Lower leg skin (tissue), 4 donors: ENCODE measurements at regions not wholly inside any gene's neighbourhood (a gene's known extent, or its start where the extent isn't known, plus 50 kb on each side); places are given as distances from the start of the nearest gene placed in this dataset.

ENCODE experiments used
- DNase-seq, 2 donors: peaks; one replicate each; pipeline ENCODE4 v3.0.0-alpha.2; 2019; ENCODE audit warnings: low spot score in 2 of 2
- H3K4me3 ChIP-seq: fragments of 200-600 bp; sonication (generic); 2 replicates; pipeline ENCODE4 v1.5.1; 2017; ENCODE audit warnings: mild to moderate bottlenecking, low read depth; ENCODE audit not compliant: poor library complexity, severe bottlenecking
- CTCF ChIP-seq, 3 donors: fragments of 450-650 bp; IDR thresholded peaks; one replicate each; pipeline ENCODE4 v1.5.1; 2016; ENCODE audit warnings: antibody characterized with exemption in 3 of 3, mild to moderate bottlenecking in 3 of 3, moderate library complexity in 2 of 3
- POLR2A ChIP-seq, 2 donors: fragments of 450-650 bp; IDR thresholded peaks; one replicate each; pipeline ENCODE4 v1.6.1; 2016 to 2017; ENCODE audit warnings: antibody characterized with exemption in 2 of 2, mild to moderate bottlenecking in 1 of 2, moderate library complexity in 1 of 2
- WGBS, 2 donors: methylation state at CpG; one replicate each; pipeline ENCODE4 v1.1.5; 2018; 5-methylcytosine and 5-hydroxymethylcytosine counted together
- intact Hi-C: fragments of 100-400 bp; cut with DNase I; formaldehyde crosslinking; loops from one replicate; pipeline ENCODE4 v1.15.0; 2023; ENCODE audit warnings: low total_unique reads

- TF ChIP-seq CTCF (IDR thresholded peaks at IDR 0.05), result no peak
- no peak for TF ChIP-seq POLR2A (IDR thresholded peaks at IDR 0.05)
- 91% methylated on average over 15 of the region's 15 CpGs for WGBS, 2 donors
- no peak overlapping the region for H3K4me3 ChIP-seq
- intact Hi-C loops, result no loop called here
- DNase-seq, result no peak
These were observed 675.9 kb upstream of the CITED2 start for GRCh38 chr6:140050101-140050995.

- no peak for TF ChIP-seq CTCF (IDR thresholded peaks at IDR 0.05)
- no peak for TF ChIP-seq POLR2A (IDR thresholded peaks at IDR 0.05)
- intact Hi-C loops, result no loop called here
- no peak for DNase-seq
- no peak overlapping the region for H3K4me3 ChIP-seq
- WGBS, 2 donors, result 90 to 91% methylated on average over 2 of the region's 2 CpGs
These were observed 674.8 kb upstream of the CITED2 start for GRCh38 chr6:140049251-140049650.

GRCh38 chr6:140048202-140048790, 673.8 kb upstream of the CITED2 start:
- no peak overlapping the region for H3K4me3 ChIP-seq
- intact Hi-C loops, result no loop called here
- TF ChIP-seq POLR2A (IDR thresholded peaks at IDR 0.05) (no peak), CTCF (IDR thresholded peaks at IDR 0.05) (no peak)
- WGBS, 2 donors, result 19 to 25% methylated on average over 2 of the region's 2 CpGs
- DNase-seq, result no peak

GRCh38 chr6:140047321-140047720, 672.9 kb upstream of the CITED2 start:
- WGBS, 2 donors, result 72 to 82% methylated on average over 1 of the region's 1 CpG
- TF ChIP-seq CTCF (IDR thresholded peaks at IDR 0.05) (no peak), POLR2A (IDR thresholded peaks at IDR 0.05) (no peak)
- intact Hi-C loops, result no loop called here
- no peak overlapping the region for H3K4me3 ChIP-seq
- DNase-seq, result no peak

GRCh38 chr6:140046016-140046632, 671.7 kb upstream of the CITED2 start:
- intact Hi-C loops, result no loop called here
- no peak overlapping the region for H3K4me3 ChIP-seq
- no peak for TF ChIP-seq POLR2A (IDR thresholded peaks at IDR 0.05)
- no peak for TF ChIP-seq CTCF (IDR thresholded peaks at IDR 0.05)
- WGBS, 2 donors, result 92 to 95% methylated on average over 3 of the region's 3 CpGs
- DNase-seq, result no peak
